HG02981 (cell line): ENCODE measurements at regions not wholly inside any gene's neighbourhood (a gene's known extent, or its start where the extent isn't known, plus 50 kb on each side); places are given as distances from the start of the nearest gene placed in this dataset.

ENCODE experiments used
- ATAC-seq: cut with Tn5 transposase; IDR thresholded peaks from one replicate; pipeline ENCODE4 v1.9.1; 2021; ENCODE audit warnings: mild to moderate bottlenecking, moderate library complexity; ENCODE audit not compliant: unreplicated experiment

- no peak for ATAC-seq
Observed at GRCh38 chr11:38315151-38315550, 1717.1 kb upstream of the RAG2 start.

- no peak for ATAC-seq
Observed at GRCh38 chr11:38307455-38307854, 1709.4 kb upstream of the RAG2 start.

GRCh38 chr11:38305682-38306081 lies 1707.6 kb upstream of the RAG2 start:
- no peak for ATAC-seq

GRCh38 chr11:38304926-38305325 lies 1706.9 kb upstream of the RAG2 start:
- no peak for ATAC-seq

GRCh38 chr11:38302564-38302963 lies 1704.5 kb upstream of the RAG2 start:
- no peak for ATAC-seq

GRCh38 chr11:38300570-38300969 lies 1702.5 kb upstream of the RAG2 start:
- ATAC-seq: no peak

- ATAC-seq: no peak
Observed at GRCh38 chr11:38296211-38296776, 1698.3 kb upstream of the RAG2 start.

- ATAC-seq: no peak
Observed at GRCh38 chr11:38282718-38283117, 1684.7 kb upstream of the RAG2 start.

- no peak for ATAC-seq
Observed at GRCh38 chr11:38278457-38279141, 1680.6 kb upstream of the RAG2 start.

- ATAC-seq: no peak
Observed at GRCh38 chr11:38274031-38274430, 1676.0 kb upstream of the RAG2 start.

GRCh38 chr11:38272376-38272775 lies 1674.3 kb upstream of the RAG2 start:
- no peak for ATAC-seq

- no peak for ATAC-seq
Observed at GRCh38 chr11:38266691-38267090, 1668.7 kb upstream of the RAG2 start.

- ATAC-seq: no peak
Observed at GRCh38 chr11:38256436-38256835, 1658.4 kb upstream of the RAG2 start.

- no peak for ATAC-seq
Observed at GRCh38 chr11:38254913-38255312, 1656.9 kb upstream of the RAG2 start.

GRCh38 chr11:38252620-38253019 lies 1654.6 kb upstream of the RAG2 start:
- no peak for ATAC-seq

- no peak for ATAC-seq
Observed at GRCh38 chr11:38246451-38246850, 1648.4 kb upstream of the RAG2 start.

GRCh38 chr11:38226684-38227083 lies 1628.6 kb upstream of the RAG2 start:
- no peak for ATAC-seq

- no peak for ATAC-seq
Observed at GRCh38 chr11:38221295-38221694, 1623.3 kb upstream of the RAG2 start.

- ATAC-seq: no peak
Observed at GRCh38 chr11:38219636-38220035, 1621.6 kb upstream of the RAG2 start.

- ATAC-seq: no peak
Observed at GRCh38 chr11:38208951-38209350, 1610.9 kb upstream of the RAG2 start.

GRCh38 chr11:38206663-38207062 lies 1608.6 kb upstream of the RAG2 start:
- no peak for ATAC-seq

GRCh38 chr11:38191101-38191500 lies 1593.1 kb upstream of the RAG2 start:
- no peak for ATAC-seq
